ENCODE measurements at regions not wholly inside any gene's neighbourhood (a gene's known extent, or its start where the extent isn't known, plus 50 kb on each side); places are given as distances from the start of the nearest gene placed in this dataset.

- no peak for TF ChIP-seq POLR2A (IDR thresholded peaks at IDR 0.05)
- TF ChIP-seq CTCF (IDR thresholded peaks at IDR 0.05), result no peak
- no peak for TF ChIP-seq POLR2AphosphoS5 (IDR thresholded peaks at IDR 0.05)
- TF ChIP-seq EP300 (IDR thresholded peaks at IDR 0.05; ENCODE audit: low read depth), result no peak
Observed at GRCh38 chr1:181425566-181425965, 57.8 kb upstream of the CACNA1E start.
